Glutamatergic neuron (in vitro differentiated cells): ENCODE measurements at regions not wholly inside any gene's neighbourhood (a gene's known extent, or its start where the extent isn't known, plus 50 kb on each side); places are given as distances from the start of the nearest gene placed in this dataset.
"Not testable (repeated sequence)": the region's sequence is repeated elsewhere in the genome, so short reads cannot be mapped to it uniquely, and the experiment has no call there.

Experiments
- DNase-seq: peaks from one replicate; pipeline ENCODE4 v3.0.0; 2022
- H3K27ac Mint-ChIP-seq: one replicate; pipeline ENCODE4 v1.8.0; 2020; ENCODE audit warnings: mild to moderate bottlenecking, mixed read lengths, inconsistent platforms; ENCODE audit not compliant: unreplicated experiment
- H3K27me3 Mint-ChIP-seq: one replicate; pipeline ENCODE4 v1.8.0; 2020; ENCODE audit warnings: mild to moderate bottlenecking, moderate library complexity, mixed read lengths, inconsistent platforms; ENCODE audit not compliant: unreplicated experiment
- H3K36me3 Mint-ChIP-seq: one replicate; pipeline ENCODE4 v1.8.0; 2020; ENCODE audit warnings: mild to moderate bottlenecking, mixed read lengths, inconsistent platforms; ENCODE audit not compliant: unreplicated experiment
- H3K4me1 Mint-ChIP-seq: one replicate; pipeline ENCODE4 v1.8.0; 2020; ENCODE audit warnings: mild to moderate bottlenecking, low read depth, mixed read lengths, inconsistent platforms; ENCODE audit not compliant: unreplicated experiment
- H3K4me3 Mint-ChIP-seq: one replicate; pipeline ENCODE4 v1.8.0; 2020; ENCODE audit warnings: mild to moderate bottlenecking, mixed read lengths, inconsistent platforms; ENCODE audit not compliant: unreplicated experiment
- H3K9me3 Mint-ChIP-seq: one replicate; pipeline ENCODE4 v1.8.0; 2020; ENCODE audit warnings: mild to moderate bottlenecking, moderate library complexity, mixed read lengths, inconsistent platforms; ENCODE audit not compliant: unreplicated experiment
- TF ChIP-seq, protein P1 (sequence below): fragments of 200-600 bp; sonication (generic); IDR thresholded peaks from one replicate; pipeline ENCODE4 v1.5.0; 2021; ENCODE audit not compliant: partially characterized antibody, unreplicated experiment

DNA sequence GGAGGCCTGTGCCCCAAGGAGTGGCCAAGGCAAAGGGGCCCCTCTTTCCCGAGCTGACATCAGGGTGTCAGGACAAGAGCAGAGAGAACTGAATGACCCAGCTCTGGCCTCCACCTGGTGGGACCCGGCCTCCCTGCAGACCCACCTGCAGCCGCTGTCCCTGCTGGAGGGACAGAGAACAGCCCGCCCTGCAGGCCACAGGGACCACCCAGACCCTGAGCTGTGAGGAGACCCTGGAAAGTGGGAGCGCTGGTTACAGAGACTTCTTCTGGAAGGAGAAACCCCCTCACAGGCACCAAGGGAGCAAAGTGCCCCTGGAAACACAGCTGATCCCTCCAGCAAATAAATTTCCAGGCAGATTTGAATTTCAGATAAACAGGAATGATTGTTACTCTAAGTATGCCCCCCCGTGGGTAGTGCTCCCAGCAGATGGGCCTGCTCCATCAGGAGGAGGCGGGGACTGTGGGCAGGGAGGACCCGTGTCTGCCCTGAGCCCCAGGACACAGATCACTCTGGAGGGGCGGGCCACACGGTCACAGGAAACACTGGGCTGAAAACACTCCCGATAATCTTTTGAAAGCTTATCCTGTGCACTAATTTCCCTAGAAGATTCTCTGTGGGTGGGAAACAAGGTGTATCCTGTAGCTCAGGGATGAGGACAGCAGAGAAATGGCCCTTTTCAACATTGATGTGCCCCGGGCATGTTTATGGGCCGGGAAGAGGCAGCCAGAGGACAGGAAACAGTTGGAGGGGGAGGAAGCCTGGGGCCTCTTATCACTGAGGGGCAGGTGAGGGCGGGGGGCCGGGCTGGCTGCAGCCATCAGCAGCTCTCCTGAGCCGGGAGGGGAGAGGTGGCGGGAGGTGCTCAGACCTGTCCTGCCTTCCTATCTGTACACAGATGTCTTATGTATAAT is 276.0 kb downstream of the ADGRD1 start:
- no peak for DNase-seq
- H3K36me3 Mint-ChIP-seq, result no peaks in the 10 kb centered on the region
- TF ChIP-seq, protein P1, sequence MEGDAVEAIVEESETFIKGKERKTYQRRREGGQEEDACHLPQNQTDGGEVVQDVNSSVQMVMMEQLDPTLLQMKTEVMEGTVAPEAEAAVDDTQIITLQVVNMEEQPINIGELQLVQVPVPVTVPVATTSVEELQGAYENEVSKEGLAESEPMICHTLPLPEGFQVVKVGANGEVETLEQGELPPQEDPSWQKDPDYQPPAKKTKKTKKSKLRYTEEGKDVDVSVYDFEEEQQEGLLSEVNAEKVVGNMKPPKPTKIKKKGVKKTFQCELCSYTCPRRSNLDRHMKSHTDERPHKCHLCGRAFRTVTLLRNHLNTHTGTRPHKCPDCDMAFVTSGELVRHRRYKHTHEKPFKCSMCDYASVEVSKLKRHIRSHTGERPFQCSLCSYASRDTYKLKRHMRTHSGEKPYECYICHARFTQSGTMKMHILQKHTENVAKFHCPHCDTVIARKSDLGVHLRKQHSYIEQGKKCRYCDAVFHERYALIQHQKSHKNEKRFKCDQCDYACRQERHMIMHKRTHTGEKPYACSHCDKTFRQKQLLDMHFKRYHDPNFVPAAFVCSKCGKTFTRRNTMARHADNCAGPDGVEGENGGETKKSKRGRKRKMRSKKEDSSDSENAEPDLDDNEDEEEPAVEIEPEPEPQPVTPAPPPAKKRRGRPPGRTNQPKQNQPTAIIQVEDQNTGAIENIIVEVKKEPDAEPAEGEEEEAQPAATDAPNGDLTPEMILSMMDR, result no peak
- H3K4me1 Mint-ChIP-seq, result peaks cover 27% of the 10 kb centered on the region
- peak overlapping the region; percentile 52 for H3K4me3 Mint-ChIP-seq
- H3K9me3 Mint-ChIP-seq, result peaks cover 11% of the 10 kb centered on the region
- peak overlapping the region; percentile 76 for H3K27ac Mint-ChIP-seq
- H3K27me3 Mint-ChIP-seq, result peaks cover 10% of the 10 kb centered on the region

DNA sequence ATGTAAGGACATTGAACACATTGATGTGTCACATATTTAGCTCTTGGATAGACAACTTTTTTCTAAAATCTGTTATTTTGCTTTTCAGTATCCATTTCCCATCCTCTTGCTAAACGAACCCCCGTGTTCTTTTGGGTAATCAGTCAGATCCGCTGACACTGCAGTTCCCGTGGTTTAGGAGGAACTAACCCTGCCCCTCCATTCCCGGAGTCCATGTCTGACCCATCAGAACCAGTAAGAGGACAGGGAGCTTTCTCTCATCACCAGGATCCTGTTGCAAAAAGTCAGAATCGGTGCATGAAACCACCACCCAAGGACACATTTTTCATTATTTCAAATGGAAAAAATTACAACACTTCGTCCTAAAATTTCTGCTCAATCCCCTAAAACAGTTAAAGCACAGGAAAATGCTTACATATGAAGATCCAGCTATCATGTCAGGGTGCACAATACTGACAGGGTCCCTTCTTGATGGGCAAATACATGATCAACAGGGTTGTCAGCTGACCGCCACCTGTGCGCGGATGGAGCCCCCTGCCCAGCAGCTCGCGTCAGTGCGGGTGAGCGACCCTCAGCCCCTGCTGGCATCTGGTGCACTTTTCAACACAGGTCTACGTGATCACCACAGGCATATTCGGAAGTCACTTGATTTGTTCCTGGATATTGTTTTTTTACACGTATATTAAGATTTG is 276.8 kb downstream of the ADGRD1 start:
- peaks cover 10% of the 10 kb centered on the region for H3K27me3 Mint-ChIP-seq
- H3K4me3 Mint-ChIP-seq, result no peak overlapping the region
- peak overlapping the region; percentile 33 for H3K27ac Mint-ChIP-seq
- H3K36me3 Mint-ChIP-seq, result no peaks in the 10 kb centered on the region
- TF ChIP-seq, protein P1, result no peak
- H3K9me3 Mint-ChIP-seq, result peaks cover 11% of the 10 kb centered on the region
- H3K4me1 Mint-ChIP-seq, result peaks cover 27% of the 10 kb centered on the region
- DNase-seq, result no peak

DNA sequence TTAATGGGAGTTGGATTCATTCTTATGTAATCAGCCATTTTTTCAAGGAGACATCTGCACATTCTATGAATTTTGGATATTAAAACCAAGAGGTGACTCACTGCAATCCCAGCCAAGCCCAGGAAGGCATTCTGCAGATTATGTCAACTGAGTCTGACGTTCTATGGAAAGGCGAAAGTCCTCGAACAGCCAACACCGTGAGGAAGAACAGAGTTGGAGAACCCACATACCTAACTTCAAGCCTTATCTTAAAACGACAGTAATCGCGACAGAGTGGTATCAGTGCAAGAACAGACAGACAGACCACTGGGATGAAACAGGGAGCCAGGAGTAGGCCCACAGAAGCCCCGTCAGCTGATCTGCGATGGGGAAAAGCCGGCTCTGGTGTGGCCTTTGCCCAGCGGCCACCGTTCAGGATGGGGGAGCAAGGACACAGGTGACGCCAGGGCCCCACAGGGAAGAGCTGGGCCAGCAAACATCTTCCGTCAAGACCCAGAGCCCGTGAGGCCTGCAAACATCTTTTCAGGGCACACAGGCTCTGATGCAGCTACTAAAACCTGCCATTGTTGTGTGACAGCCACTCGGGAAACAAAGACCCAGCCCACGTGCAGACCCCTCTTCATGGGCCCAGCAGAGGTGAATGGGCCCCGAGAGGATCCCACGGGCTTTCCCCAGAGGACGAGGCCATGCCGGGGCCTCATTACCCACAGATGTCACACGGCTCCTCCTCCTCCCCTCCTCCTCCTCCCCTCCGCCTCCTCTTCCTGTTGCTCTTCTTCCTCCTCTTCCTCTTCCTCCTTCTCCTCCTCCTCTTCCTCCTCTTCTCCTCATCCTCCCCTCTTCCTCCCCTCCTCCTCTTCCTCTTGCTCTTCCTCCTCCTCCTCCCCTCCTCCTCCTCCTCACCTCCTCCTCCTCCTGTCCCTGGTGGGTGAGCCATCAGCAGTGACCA is 277.6 kb downstream of the ADGRD1 start:
- DNase-seq, result no peak
- Mint-ChIP-seq H3K9me3 (peaks cover 11% of the 10 kb centered on the region), H3K4me1 (peaks cover 29% of the 10 kb centered on the region), H3K27me3 (peaks cover 10% of the 10 kb centered on the region), H3K36me3 (no peaks in the 10 kb centered on the region), H3K27ac (peak overlapping the region; percentile 33), H3K4me3 (no peak overlapping the region)
- TF ChIP-seq, protein P1, result no peak

DNA sequence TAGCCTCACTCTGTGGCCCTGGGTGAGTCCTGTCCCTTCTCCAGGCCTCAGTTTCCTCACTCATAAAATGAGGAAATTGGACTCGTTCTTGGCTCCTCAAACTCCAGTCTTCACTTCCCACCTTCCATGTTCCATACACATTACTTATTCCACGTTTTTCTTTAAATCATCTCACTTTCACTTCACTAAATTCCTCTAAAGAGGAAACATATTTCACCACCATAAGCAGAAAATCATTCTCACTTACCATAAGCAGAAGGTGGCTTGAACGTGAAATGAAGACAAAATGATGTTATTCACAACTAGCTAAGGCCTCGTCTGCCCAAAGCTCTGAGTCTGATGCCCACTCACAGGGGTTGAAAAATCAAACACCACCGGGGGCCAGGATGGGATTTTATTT is 278.3 kb downstream of the ADGRD1 start:
- Mint-ChIP-seq H3K36me3 (no peaks in the 10 kb centered on the region), H3K27ac (no peak overlapping the region), H3K4me1 (peaks cover 29% of the 10 kb centered on the region), H3K4me3 (no peak overlapping the region), H3K9me3 (peaks cover 11% of the 10 kb centered on the region), H3K27me3 (peaks cover 8% of the 10 kb centered on the region)
- TF ChIP-seq, protein P1, result no peak
- no peak for DNase-seq

DNA sequence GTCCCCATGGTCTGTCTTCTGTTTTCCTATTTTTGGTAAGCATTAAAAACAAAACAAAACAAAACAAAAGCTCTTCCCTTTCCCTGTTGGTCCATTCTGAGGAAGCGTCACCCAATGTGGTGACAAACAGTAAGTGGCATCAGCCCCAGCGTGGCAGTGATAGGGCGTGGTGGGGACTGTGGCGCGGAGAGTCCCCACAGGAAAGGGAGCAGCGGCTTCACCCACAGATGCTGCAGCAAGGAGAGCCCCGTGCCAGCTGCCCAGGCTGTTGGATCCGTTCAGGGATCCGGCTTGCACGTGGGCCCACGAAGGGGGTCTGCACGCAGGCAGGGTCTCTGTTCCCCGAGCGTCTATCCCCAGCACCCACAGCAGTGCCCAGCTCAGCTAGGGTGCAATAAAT is 279.2 kb downstream of the ADGRD1 start:
- not testable (repeated sequence) for H3K36me3 Mint-ChIP-seq, DNase-seq, H3K4me3 Mint-ChIP-seq, H3K9me3 Mint-ChIP-seq, H3K27me3 Mint-ChIP-seq, H3K27ac Mint-ChIP-seq
- H3K4me1 Mint-ChIP-seq, result peaks cover 29% of the 10 kb centered on the region

DNA sequence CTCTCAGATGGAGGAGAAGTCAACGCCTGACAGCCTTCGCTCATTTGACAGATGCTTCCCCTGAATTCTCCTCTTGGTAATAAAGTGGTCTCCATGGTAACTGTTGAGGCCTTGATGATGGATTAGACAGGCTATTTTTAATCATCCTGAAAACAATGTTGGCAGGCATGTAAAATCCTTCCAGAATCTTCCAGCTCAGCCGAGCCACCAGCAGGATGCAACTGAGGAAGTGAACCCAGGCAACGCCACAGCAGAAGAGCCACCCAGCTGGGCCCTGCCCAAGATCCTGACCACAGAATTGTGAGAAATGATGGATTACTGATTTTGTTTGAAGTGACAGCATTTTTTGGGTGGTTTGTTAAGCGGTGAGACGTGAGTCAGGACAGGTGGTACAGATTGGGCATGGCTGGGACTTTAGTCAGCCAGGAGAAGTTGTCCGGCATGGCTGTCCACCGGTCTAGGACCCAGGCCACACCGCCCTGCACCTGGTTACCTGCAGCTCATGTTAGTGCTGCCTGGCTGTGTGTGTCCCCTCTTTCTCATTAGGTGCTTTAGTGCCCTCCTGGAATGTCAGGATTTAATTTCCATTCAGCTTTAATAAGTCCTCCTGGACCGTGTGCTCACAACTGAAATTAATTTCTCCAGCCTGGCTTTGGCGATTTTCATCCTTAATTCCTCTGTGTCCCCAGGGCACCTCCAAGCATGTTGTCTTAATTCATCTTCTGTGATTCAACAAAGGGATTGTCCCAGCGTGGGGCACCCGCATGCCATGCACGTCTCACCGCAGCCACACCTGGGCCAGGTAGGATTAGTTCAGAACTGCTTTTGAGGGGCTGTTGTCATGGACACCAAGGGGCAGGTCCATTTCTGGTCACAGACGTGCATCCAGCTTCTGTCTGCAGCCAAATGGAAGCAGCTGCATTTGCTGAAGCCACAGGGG is 280.4 kb downstream of the ADGRD1 start:
- DNase-seq, H3K9me3 Mint-ChIP-seq, H3K4me3 Mint-ChIP-seq, H3K36me3 Mint-ChIP-seq, H3K27me3 Mint-ChIP-seq, H3K27ac Mint-ChIP-seq: not testable (repeated sequence)
- peaks cover 23% of the 10 kb centered on the region for H3K4me1 Mint-ChIP-seq

DNA sequence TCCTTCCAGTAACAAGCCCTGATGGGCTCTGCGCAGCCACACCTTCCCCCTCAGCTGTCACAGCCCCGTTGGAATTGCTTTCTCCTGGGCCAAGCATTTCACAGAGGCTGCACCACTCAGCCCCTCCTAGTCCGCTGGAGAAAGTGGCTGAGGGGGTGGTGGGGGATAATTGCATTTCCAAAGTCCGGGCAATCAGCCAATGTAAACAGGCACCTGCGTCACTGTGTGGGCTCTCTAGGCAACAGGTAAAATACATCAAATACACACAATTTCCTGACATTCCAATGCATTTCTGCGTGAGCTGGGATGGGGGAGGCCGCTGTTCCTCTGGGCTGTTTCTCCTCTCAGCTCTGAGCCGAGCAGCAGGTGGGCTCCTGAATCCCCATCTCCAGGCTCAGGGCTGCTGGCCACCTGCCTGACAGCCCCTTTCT is 281.1 kb downstream of the ADGRD1 start:
- H3K36me3 Mint-ChIP-seq, H3K27ac Mint-ChIP-seq, H3K4me3 Mint-ChIP-seq, H3K9me3 Mint-ChIP-seq, H3K27me3 Mint-ChIP-seq, DNase-seq: not testable (repeated sequence)
- H3K4me1 Mint-ChIP-seq, result peaks cover 21% of the 10 kb centered on the region
